ENCODE measurements at regions not wholly inside any gene's neighbourhood (a gene's known extent, or its start where the extent isn't known, plus 50 kb on each side); places are given as distances from the start of the nearest gene placed in this dataset.
A peak's percentile ranks its signal among the peaks of the same experiment; 100 is the strongest.
"Not testable (repeated sequence)": the region's sequence is repeated elsewhere in the genome, so short reads cannot be mapped to it uniquely, and the experiment has no call there.

GRCh38 chrX:140132937-140133336 is 167.6 kb upstream of the CXorf66 start:
- TF ChIP-seq, protein P1, sequence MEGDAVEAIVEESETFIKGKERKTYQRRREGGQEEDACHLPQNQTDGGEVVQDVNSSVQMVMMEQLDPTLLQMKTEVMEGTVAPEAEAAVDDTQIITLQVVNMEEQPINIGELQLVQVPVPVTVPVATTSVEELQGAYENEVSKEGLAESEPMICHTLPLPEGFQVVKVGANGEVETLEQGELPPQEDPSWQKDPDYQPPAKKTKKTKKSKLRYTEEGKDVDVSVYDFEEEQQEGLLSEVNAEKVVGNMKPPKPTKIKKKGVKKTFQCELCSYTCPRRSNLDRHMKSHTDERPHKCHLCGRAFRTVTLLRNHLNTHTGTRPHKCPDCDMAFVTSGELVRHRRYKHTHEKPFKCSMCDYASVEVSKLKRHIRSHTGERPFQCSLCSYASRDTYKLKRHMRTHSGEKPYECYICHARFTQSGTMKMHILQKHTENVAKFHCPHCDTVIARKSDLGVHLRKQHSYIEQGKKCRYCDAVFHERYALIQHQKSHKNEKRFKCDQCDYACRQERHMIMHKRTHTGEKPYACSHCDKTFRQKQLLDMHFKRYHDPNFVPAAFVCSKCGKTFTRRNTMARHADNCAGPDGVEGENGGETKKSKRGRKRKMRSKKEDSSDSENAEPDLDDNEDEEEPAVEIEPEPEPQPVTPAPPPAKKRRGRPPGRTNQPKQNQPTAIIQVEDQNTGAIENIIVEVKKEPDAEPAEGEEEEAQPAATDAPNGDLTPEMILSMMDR (conservative IDR thresholded peaks at IDR 0.05; ENCODE audit: low read depth, low read length), result no peak
- no peak for DNase-seq (ENCODE audit: low read depth)
- no peak overlapping the region for H3K4me3 ChIP-seq (ENCODE audit: low read depth, low read length)

GRCh38 chrX:140123446-140123845 is 158.1 kb upstream of the CXorf66 start:
- no peak for DNase-seq (ENCODE audit: low read depth)
- no peak overlapping the region for H3K4me3 ChIP-seq (ENCODE audit: low read depth, low read length)
- TF ChIP-seq, protein P1 (conservative IDR thresholded peaks at IDR 0.05; ENCODE audit: low read depth, low read length), result peak; percentile 61

DNA sequence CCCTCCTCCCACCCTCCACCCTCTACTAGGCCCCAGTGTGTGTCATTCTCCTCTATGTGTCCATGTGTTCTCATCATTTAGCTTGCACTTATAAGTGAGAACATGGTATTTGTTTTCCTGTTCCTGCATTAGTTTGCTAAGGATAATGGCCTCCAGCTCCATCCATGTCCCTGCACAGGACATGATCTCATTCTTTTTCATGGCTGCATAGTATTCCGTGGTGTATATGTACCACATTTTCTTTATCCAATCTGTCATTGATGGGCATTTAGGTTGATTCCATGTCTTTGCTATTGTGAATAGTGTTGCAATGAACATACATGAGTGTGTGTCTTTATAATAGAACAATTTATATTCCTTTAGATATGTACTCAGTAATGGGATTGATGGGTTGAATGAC is 148.7 kb upstream of the CXorf66 start:
- H3K4me3 ChIP-seq (ENCODE audit: low read depth, low read length); DNase-seq (ENCODE audit: low read depth): not testable (repeated sequence)

DNA sequence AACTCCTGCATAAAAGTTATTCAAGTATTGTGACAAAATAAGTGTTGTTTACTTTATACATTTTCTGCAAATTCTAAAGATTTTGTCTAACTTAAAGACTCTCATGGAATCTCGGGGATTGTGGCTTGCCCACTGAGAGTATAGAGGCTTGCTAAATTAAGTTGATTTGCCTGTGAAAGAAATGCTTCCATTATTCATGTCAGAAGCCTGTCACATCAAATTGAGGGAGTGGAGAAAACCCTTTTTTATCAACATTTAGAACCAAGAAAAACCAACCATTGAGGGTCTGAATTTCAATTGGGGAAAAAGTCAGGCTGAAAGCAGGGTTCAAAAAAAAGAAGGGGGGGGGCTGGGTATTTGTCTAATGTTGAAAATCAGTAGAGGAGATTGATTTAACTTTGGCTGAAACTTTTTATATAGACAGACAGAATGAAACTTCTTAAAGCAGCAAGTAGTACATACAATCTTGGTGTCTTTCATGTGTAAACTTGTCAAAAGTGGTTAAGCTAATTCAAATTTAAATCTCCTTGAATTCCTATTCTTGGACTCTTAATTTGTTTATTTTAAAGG is 144.8 kb upstream of the CXorf66 start:
- no peak overlapping the region for H3K4me3 ChIP-seq (ENCODE audit: low read depth, low read length)

DNA sequence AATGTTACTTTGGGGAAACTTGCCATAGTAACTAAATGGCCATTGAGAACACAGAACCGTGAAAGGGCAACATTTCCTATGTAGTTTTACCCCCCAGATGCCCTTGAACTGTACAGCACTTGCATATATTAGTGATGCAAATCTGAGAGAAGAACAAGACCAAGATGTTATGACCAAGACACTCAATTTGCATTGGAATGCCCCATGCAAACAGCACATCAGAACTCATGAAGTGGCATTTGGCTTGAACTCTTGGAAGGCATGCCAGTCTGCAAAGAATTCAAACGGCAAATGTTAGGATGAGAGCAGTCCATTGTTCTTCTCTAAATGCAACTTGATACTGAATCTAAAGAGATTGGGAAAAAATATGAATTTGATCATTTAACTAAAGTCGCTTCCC is 139.4 kb upstream of the CXorf66 start:
- DNase-seq (ENCODE audit: low read depth), result no peak

More for the DNA sequence above, 144.8 kb upstream of the CXorf66 start:
- no peak for DNase-seq (ENCODE audit: low read depth)
- TF ChIP-seq, protein P1 (conservative IDR thresholded peaks at IDR 0.05; ENCODE audit: low read depth, low read length), result no peak

DNA sequence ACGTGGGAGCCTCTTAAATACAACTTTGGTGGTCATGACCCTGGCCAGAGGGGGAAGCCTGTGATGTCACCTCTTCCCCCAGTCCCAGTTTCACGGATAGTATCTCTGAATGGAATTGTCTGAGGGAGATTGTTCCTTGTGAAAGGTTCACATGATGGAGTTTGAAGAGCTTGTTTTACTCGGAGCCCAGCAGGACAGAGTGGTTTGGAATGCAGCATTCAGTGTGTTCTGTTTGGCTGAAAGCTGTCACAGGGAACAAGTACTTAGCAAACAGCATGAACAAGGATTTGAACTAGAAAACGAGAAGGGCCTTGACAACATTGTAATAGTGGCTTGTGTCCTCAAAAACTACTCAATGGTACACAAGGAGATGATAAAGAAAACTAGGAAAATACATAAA is 133.9 kb upstream of the CXorf66 start:
- H3K4me3 ChIP-seq (ENCODE audit: low read depth, low read length), result no peak overlapping the region
- TF ChIP-seq, protein P1 (conservative IDR thresholded peaks at IDR 0.05; ENCODE audit: low read depth, low read length), result no peak

More for the DNA sequence above, 139.4 kb upstream of the CXorf66 start:
- H3K4me3 ChIP-seq (ENCODE audit: low read depth, low read length), result no peak overlapping the region
- TF ChIP-seq, protein P1 (conservative IDR thresholded peaks at IDR 0.05; ENCODE audit: low read depth, low read length), result no peak

GRCh38 chrX:140092121-140092520 is 126.8 kb upstream of the CXorf66 start:
- TF ChIP-seq, protein P1 (conservative IDR thresholded peaks at IDR 0.05; ENCODE audit: low read depth, low read length), result no peak
- no peak for DNase-seq (ENCODE audit: low read depth)
- no peak overlapping the region for H3K4me3 ChIP-seq (ENCODE audit: low read depth, low read length)

More for the DNA sequence above, 133.9 kb upstream of the CXorf66 start:
- DNase-seq (ENCODE audit: low read depth), result no peak
